ENCODE measurements at regions not wholly inside any gene's neighbourhood (a gene's known extent, or its start where the extent isn't known, plus 50 kb on each side); places are given as distances from the start of the nearest gene placed in this dataset.

DNA sequence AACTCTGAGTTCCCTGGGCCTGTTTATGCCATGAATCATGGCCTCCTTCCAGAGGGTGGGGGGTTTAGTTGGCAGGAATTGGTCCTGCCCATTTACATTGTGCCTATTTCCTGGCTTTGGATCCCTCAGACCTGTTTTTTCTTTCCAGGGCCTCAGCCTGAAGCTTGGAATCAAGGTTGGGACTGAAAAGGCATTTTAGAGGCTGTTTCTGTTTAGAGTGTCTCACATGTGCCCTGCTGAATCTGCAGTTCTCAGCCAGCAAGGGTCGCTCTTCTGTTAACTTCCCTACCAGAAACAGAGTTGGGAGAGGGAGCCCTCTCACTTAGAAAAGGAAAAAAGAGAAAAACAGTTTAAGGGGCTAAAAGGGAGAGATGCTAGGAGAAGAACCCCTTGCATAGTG is 191.1 kb downstream of the PTPRC start:
- Mint-ChIP-seq H3K27ac (no peak overlapping the region), H3K9me3 (ENCODE audit: low read depth) (no peaks in the 10 kb centered on the region), H3K4me1 (ENCODE audit: low read depth) (no peaks in the 10 kb centered on the region), H3K27me3 (no peaks in the 10 kb centered on the region), H3K36me3 (ENCODE audit: insufficient read depth) (no peaks in the 10 kb centered on the region), H3K4me3 (ENCODE audit: low read depth) (no peak overlapping the region)
- TF ChIP-seq, protein P1, sequence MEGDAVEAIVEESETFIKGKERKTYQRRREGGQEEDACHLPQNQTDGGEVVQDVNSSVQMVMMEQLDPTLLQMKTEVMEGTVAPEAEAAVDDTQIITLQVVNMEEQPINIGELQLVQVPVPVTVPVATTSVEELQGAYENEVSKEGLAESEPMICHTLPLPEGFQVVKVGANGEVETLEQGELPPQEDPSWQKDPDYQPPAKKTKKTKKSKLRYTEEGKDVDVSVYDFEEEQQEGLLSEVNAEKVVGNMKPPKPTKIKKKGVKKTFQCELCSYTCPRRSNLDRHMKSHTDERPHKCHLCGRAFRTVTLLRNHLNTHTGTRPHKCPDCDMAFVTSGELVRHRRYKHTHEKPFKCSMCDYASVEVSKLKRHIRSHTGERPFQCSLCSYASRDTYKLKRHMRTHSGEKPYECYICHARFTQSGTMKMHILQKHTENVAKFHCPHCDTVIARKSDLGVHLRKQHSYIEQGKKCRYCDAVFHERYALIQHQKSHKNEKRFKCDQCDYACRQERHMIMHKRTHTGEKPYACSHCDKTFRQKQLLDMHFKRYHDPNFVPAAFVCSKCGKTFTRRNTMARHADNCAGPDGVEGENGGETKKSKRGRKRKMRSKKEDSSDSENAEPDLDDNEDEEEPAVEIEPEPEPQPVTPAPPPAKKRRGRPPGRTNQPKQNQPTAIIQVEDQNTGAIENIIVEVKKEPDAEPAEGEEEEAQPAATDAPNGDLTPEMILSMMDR (IDR thresholded peaks at IDR 0.05; ENCODE audit: unreplicated experiment), result peak; percentile 18
- DNase-seq (ENCODE audit: low spot score, unreplicated experiment), result no peak

DNA sequence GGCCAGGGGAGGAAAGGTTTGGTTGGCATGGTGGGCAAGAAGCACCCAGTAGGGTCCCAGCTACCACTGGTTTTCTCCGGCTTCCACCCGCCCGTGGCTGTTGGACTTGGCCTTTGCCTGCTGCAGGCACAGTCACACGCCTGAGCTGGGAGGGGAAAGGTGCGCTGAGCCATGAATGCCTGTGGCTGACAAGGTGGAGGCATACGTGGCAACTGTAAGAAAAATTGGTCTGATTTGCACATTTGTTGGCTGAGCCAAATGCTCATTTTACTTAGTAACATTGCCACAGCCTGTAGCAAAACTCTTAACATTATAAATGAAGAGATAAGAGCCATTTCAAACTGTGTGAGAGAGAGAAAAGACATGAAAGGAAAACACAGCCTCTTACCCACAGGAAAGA is 191.6 kb downstream of the PTPRC start:
- H3K27ac Mint-ChIP-seq, result no peak overlapping the region
- TF ChIP-seq, protein P1 (IDR thresholded peaks at IDR 0.05; ENCODE audit: unreplicated experiment), result no peak
- H3K4me1 Mint-ChIP-seq (ENCODE audit: low read depth), result no peaks in the 10 kb centered on the region
- DNase-seq (ENCODE audit: low spot score, unreplicated experiment), result no peak
- no peaks in the 10 kb centered on the region for H3K36me3 Mint-ChIP-seq (ENCODE audit: insufficient read depth)
- no peak overlapping the region for H3K4me3 Mint-ChIP-seq (ENCODE audit: low read depth)
- no peaks in the 10 kb centered on the region for H3K27me3 Mint-ChIP-seq
- no peaks in the 10 kb centered on the region for H3K9me3 Mint-ChIP-seq (ENCODE audit: low read depth)

DNA sequence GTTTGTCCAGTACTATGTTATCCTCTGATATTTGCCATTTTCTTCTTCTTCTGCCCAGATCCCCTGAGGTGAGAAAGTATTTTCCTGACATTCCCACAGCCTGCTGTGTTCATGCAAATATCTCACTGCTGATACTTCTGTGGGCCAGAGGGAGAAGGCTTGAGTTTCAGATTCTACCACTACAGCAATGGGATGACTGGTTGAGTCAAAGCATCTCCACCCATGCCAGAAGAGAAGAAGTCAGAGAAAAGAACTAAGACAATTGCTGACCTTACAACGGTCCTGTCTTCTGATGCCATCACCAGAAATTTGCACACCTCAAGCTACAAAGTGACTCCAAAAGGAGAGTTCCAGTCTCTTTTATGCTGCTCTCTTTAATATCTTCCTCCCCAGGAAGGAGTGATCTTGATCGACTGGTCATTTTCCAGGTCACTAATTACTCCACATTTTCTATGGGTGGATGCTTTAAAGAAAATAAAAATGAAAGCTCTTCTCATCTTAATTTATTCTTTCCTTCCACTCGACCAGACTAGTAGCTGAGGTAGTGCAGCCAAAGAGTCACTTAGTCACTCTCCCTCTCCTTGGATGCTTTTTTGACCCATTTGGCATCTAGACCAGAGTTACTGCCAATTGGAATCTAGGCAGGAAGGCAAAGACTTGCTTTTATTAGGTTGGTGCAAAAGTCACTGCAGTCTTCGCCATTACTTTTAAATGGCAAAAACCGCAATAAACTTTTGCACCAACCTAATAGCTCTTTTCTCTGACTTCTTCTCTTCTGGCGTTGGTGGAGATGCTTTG is 195.1 kb downstream of the PTPRC start:
- Mint-ChIP-seq H3K4me1 (ENCODE audit: low read depth) (no peaks in the 10 kb centered on the region), H3K36me3 (ENCODE audit: insufficient read depth) (no peaks in the 10 kb centered on the region), H3K4me3 (ENCODE audit: low read depth) (no peak overlapping the region), H3K27me3 (no peaks in the 10 kb centered on the region), H3K9me3 (ENCODE audit: low read depth) (no peaks in the 10 kb centered on the region), H3K27ac (no peak overlapping the region)
- TF ChIP-seq, protein P1 (IDR thresholded peaks at IDR 0.05; ENCODE audit: unreplicated experiment), result no peak
- DNase-seq (ENCODE audit: low spot score, unreplicated experiment), result no peak

DNA sequence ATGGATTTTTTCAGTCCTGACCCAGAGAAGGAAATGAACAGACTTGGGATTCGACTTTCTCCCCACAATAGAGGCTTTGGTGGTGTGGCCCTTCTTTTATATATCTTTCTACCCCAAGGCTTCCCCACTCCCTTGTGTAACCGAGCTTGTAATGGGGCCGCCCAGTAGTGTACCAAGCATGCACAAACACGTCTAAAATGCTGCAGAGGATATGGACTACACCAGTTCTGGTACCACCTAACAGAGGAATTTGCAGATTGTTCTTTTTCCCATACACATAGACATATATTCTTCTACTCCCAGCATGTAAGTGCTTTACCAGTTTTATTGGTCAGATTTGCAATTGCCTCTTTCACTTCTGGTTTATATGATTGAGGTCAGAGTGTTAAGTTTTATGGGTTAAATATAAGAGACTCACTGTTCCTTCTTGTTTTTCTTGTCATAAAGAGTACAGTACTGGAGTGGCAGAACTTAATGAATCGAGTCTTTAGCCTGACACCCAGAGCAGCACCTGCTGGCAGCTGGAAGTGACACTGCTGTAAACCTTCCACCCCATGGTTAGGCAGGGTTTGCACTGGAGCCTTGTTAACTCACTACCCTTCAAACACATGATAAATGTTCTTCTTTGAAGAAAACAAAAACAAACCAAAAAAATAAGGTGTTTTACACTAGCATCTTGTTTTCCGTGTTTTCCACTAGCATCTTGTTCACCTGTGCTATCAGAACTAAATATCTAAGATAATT is 198.6 kb downstream of the PTPRC start:
- H3K4me3 Mint-ChIP-seq (ENCODE audit: low read depth), result no peak overlapping the region
- H3K27ac Mint-ChIP-seq, result no peak overlapping the region
- no peaks in the 10 kb centered on the region for H3K27me3 Mint-ChIP-seq
- no peak for DNase-seq (ENCODE audit: low spot score, unreplicated experiment)
- TF ChIP-seq, protein P1 (IDR thresholded peaks at IDR 0.05; ENCODE audit: unreplicated experiment), result no peak
- no peaks in the 10 kb centered on the region for H3K4me1 Mint-ChIP-seq (ENCODE audit: low read depth)
- no peaks in the 10 kb centered on the region for H3K36me3 Mint-ChIP-seq (ENCODE audit: insufficient read depth)
- H3K9me3 Mint-ChIP-seq (ENCODE audit: low read depth), result no peaks in the 10 kb centered on the region

DNA sequence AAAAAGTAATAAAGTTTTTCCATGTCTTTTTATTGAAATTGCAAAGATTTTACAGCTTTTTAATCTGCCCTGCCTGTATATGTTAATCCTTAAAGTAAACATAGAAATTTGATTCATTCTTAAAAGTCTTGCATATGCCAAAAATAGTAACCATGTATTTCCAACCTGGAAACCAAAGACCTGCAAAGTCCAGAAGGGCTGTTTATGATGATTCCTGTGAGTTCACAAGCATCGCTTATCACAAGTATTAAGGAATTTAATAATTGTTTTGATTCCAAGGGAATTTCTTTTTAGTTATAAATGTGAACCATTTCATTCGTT is 199.1 kb downstream of the PTPRC start:
- Mint-ChIP-seq H3K27ac (no peak overlapping the region), H3K27me3 (no peaks in the 10 kb centered on the region), H3K4me1 (ENCODE audit: low read depth) (no peaks in the 10 kb centered on the region), H3K9me3 (ENCODE audit: low read depth) (no peaks in the 10 kb centered on the region), H3K36me3 (ENCODE audit: insufficient read depth) (no peaks in the 10 kb centered on the region), H3K4me3 (ENCODE audit: low read depth) (no peak overlapping the region)
- no peak for DNase-seq (ENCODE audit: low spot score, unreplicated experiment)
- TF ChIP-seq, protein P1 (IDR thresholded peaks at IDR 0.05; ENCODE audit: unreplicated experiment), result no peak
